HG03095 (cell line): ENCODE measurements at regions not wholly inside any gene's neighbourhood (a gene's known extent, or its start where the extent isn't known, plus 50 kb on each side); places are given as distances from the start of the nearest gene placed in this dataset.

Experiments
- ATAC-seq: cut with Tn5 transposase; IDR thresholded peaks from one replicate; pipeline ENCODE4 v1.9.1; 2021; ENCODE audit warnings: moderate library complexity; ENCODE audit not compliant: unreplicated experiment

DNA sequence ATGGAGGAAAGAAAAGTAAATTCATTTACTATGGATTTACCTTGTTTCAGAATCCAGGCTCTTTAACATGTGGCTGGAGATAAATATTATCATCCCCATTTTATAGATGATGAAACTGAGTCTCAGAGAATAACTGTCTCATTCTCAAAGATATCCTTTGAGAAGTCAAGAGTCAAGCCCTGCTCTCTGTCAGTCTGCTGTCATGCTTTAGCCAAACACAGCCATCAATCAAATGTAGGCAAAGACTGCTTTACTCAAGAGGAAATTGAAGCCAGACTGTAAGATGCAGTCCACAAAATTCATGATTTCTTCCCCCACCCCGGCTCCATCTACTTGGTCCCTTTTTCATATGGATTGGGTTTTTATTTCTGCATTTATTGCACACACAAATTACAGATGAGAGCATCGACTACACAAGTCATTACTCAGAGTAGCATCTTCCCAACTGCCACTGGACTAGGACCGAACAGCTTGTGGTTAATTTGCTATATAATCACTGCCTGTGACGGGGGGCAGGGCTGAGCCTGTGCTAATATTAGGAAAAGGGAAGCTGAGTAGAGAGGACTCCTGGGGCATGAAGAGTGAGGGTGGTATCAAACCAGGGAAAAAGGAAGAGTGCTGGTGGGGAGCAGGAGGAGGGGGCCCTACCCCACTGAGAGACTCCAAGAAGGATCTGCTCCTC is 102.7 kb upstream of the TOP1 start:
- ATAC-seq: no peak

DNA sequence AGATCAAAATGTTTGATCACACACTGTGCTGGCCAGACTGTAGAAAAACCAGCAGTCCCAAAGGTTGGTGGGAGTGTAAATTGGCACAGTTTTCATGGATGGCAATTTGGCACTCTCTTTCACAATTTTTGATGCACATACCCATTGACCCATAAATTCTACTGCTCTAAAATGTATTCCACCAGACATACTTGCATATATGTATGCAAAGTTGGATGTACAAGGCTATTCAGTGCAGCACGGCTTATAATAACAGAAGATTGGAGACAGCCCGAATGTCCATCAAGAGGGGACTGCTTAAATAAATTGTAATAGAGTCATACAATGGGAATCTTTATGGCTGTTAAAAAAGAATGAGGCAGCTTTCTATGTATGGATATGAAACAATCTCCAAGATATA is 101.7 kb upstream of the TOP1 start:
- no peak for ATAC-seq

DNA sequence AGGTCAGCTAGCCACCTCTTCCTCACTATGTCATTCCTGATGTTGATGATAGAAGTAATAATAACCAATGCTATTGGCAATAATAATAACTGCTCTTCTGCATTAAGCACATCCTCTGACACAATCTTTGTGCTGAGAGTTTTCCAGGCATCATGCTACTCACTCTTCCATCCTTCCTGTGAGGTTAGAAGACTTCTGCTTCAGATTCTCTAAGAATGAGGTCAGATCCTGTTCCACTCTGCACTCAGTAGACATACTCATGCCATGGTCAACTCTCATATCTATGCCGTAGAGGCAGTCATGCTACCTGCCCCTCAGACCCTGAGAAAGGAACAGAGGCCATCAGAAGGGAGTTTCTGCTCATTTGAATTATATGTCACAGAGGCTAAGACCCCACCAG is 98.1 kb upstream of the TOP1 start:
- no peak for ATAC-seq

DNA sequence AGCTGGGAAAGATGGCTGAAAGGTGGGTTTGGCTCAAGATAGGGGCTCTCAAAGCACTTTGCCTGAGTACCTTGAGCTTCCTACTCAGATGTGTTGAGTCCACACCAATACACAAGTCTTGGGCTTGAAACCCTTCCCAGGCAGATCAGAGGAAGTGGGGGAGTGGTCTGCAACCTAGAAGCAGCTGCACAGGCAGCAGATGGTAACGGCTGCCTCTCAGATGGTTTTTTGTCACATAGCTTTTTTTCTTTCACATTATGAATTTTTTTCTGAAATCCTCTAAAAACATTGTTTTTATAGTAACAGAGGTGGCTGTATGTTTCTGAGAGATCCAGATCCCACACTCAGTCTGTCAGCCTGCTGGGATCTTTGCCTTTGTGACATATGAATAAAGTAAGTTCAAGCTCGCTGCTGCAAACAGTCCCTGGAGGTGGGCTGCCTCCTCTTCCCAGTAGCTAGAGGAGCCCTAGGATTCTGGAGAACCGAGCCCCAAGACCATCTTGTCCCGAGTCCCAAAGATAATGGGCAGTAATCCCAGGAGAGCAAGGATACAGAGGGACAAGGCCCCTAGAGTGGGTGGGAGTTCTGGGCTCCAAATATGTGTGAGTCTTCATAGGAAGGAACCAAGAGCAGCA is 97.1 kb upstream of the TOP1 start:
- ATAC-seq: no peak

DNA sequence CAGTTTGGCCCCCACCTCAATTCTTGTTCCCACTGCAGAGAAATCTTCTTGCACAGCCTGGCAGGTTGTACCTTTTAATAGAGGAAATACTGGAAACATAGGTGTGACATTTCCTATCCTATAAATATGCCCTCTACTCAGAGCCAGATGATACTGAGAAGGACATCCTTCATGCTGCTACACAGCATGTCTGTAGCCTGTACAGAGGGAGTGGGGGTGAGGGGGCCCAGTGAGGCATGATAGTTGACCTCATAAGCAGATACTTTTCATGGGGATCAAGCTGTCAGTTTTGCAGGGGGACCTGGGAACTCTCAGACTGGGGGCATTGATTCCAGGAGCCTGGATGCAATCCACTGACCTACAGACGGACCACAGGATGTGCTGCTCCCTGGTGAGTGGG is 96.2 kb upstream of the TOP1 start:
- ATAC-seq: no peak

DNA sequence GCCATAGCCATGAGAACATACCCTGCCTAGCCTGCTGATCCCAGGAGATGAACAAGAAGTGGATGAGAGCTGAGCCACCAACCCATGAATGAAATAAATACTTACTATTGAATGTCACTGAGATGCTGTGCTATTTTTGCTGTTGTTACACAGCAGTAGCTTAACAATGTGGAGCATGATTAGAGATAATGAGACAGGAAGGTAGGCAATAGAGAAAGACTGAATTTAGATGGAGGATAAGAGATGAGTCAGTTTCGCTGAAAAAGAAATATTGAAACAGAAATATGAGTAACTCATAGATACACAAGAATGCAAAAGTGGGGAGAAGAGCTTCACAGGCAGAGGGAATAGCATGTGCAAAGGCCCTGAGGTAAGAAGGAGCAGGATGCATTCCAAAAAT is 94.9 kb upstream of the TOP1 start:
- ATAC-seq: no peak

DNA sequence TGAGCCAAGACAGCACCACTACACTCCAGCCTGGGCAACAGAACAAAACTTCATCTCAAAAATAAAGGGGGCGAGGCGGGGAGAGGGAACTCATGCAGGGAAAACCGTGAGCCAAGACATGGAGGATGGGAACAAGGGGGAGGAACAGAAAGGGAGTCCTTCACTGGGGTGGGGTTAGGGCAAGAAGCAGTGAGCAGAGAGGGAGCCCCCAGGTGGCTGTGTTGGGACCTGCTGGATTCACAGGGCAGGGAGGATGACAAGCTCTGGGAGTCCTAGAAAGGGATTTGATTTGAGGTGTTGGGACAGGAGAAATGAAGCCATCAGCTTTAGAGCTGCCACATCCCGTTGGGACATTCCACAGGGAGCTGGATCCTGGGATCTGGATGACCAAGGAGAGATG is 90.6 kb upstream of the TOP1 start:
- ATAC-seq: no peak

DNA sequence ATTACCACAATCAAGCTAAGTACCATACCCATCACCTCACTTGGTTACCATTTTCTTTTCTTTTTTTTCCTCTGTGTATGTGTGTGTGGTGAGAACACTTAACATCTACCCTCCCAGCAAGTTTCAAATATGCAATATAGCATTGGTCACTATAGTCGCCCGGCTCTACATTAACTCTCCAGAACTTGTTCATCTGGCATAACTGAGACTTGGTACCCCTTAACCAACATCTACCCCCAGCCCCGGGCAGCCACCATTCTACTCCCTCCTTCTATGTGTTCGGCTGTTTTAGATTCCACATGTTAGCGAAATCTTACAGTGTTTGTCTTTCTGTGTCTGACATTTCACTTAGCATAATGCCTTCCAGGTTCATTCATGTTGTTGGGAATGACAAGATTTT is 89.0 kb upstream of the TOP1 start:
- no peak for ATAC-seq

DNA sequence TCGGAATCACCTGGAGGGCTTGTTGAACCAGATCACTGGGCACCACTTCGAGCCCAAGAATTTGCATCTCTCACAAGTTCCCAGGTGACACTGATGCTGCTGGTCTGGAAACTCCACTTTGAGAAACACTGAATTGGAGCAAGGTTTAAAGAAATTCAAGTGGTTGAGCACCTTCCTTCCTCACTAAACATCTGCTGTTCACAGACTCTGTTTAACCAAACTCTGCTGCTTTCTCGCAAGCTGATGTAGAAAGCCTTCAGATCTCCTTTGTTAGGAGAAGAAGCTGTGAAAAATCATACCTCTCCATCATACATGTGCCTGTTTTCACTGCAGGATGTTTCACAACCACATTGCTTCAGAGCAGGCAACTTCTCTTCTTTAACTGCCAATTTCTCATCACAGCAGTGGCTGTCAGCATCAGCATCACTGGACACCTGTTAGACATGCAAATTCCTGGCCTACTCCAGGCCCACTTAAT is 87.5 kb upstream of the TOP1 start:
- no peak for ATAC-seq

DNA sequence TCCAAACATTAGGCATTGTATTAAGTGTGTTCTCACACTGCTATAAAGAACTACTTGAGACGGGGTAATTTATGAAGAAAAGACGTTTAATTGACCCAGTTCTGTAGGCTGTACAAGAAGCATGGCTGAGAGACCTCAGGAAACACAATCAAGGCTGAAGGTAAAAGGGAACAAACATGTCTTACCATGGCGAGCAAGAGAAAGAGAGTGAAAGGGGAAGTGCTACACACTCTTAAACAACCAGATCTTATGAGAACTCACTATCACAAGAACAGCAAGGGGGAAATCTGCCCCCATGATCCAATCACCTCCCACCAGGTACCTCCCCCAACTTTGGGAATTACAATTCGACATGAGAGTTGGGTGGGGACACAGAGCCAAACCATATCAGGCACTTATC is 86.6 kb upstream of the TOP1 start:
- ATAC-seq: no peak

DNA sequence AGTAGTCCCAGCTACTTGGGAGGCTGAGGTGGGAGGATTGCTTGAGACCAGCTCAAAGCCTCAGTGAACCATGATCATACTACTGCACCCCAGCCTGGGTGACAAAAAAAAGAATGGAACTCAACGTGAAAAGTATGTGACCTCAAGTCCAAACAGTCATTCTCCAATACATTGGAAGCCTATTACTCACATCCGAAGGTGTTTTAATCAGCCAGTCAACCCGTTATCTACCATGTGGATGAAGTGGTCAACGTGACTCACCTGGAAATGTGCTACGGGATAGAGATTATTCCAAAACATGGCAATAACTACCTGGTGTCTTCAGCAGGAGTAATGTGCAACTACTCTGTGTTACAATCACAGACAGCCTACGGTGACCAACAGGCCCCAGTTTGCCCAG is 85.8 kb upstream of the TOP1 start:
- ATAC-seq: no peak

DNA sequence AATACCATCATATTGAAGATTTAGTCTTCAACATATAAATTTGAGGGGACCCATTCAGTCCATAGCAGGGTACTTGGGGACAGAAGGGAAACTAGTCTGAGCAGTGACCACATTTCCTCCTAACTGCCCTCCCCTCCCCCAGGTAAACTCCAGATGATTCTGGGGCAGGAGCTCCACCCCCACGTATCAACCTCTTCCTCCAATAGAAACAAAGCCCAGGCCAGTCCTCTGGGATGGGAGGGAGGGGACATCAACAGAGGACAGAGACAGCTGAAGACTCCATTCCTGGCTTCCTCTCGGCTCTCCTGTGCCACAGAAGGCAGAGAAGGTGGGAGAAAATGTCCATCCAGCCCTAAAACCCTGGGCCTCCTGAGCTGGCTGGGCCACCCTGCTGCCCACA is 85.0 kb upstream of the TOP1 start:
- ATAC-seq: no peak

DNA sequence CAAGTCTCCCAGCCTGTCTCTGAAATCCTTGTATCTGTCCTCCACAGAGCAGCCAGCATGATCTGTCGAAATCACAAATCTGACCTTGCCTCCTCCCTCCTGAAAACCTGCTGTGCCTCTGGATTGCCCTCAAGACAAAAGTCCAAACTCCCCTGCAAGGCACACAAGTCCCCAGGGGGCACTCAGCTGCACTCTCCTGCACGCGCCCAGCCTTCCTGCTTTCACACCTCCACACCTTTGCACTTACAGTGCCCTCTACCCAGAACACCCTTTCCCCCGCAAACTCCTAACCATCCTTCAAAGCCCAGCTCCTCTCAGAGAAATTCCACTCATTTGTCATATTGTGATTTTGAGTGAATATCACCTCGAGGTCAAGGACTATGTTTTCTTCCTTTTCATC is 83.4 kb upstream of the TOP1 start:
- ATAC-seq: no peak

DNA sequence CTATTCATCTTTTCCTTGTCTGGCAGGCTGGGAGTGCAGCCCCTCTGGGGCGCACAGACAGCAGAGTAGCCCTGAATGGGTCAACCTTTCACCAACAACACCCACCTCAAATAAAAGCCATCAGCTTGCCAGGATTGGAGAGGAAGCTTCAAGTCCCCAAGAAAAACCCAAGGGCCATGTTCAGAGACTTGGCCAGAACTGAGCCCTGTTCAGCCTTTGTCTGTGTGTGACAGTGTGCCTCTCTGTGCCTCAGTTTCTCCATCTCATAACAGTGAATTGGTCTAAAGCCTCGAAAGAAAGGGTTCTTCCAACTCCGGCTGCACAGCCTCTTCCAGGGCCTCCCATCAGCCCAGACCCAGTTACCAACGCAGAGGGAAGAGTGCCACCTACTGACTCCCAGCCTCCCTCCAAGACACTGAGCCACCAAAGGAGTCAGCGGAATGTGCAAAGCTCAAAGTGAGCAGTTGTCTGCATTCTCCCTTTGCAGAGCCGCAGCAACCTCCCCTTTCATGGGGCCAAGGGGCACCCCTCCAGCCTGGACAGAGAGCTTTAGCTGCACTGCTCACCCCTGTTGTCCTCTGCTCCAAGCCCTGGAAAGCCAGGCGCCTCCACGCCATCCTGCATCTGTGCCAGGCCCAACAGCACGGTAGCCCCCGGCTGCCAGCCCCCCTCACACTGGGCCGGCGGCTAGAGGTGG is 82.7 kb upstream of the TOP1 start:
- no peak for ATAC-seq

DNA sequence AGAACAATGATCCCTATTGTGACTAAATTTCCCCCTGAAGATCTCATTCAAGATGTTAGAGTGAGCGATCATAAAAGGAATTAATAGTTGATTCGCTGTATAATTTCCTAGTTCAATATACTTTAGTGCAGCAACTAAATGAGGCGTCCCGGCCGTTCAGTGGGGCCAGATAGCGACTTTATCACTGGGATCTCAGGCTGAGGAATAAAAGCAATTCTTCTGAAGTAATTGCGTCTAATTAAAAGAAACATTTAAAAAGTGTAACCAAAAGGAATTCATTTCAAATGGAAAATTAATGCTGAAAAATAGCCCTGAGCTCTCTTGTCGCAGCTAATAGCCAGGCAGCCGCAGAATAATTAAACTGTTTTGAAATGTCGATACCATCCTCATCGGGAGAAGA is 82.2 kb upstream of the TOP1 start:
- ATAC-seq: no peak

DNA sequence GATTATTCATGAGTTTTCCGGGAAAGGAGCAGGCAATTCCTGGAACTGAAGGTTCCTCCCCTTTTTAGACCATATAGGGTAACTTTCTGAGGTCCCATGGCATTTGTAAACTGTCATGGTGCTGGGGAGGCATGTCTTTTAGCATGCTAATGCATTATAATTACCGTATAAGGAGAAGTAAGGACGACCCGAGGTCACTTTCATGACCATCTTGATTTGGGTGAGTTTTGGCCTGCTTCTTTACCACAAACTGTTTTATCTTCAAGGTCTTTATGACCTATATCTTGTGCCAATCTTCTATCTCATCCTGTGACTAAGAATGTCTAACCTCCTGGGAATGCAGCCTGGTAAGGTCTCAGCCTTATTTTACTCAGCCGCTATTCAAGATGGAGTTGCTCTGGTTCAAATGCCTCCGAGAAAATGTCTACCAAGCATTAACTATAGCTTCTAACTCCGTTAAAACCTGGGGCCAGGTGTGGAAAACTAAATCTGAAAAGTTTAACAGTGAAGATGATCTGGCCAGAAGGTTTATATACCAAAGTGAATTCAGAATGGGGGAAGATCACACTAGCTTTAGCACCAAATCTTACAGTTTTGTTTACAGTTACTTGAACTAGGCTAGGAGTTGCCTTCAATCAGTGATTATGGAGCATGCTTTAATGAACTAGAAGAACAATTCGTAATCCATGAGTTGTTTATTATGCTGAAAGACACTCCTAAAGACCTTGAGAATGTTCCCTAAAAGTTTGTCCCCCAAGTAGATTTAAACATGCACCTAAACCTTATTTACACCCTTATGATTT is 80.0 kb upstream of the TOP1 start:
- ATAC-seq: no peak

DNA sequence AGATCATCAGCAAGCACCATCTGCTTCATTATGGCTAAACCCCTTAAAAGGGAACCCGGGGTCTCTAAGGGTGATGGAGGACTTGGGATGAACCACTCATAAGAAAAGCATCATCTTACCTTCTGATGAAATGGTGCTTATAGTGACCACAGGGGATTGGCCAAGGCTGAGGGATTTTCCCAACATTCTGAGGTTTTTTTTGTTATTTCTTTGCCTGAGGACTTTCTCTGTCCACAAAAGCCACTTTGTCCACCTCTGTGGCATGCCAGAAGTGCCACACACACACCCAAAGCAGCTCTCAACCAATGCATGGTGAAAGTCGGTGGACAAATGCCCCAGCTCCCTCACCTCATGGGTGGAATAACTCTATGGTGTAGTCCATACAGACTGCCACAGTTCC is 79.3 kb upstream of the TOP1 start:
- ATAC-seq: no peak

DNA sequence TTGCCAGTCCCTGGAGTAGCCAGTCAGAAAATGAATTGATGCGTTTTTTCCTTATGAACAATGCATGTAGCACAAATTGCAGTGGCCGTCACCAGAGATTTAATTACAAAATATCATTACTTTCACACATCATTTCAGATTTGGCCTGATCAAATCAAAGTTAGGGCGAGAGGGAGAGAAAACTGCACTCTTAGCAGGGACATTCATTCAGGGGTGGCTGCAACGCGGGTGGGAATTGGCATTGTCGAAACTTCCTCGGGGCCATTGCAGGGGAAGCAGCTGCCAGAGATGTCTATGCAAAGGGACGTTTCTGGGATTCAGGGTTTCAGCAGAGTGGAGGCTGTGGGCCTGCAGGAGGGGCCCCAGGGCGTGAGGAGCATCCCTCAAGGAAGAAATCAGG is 76.5 kb upstream of the TOP1 start:
- no peak for ATAC-seq

DNA sequence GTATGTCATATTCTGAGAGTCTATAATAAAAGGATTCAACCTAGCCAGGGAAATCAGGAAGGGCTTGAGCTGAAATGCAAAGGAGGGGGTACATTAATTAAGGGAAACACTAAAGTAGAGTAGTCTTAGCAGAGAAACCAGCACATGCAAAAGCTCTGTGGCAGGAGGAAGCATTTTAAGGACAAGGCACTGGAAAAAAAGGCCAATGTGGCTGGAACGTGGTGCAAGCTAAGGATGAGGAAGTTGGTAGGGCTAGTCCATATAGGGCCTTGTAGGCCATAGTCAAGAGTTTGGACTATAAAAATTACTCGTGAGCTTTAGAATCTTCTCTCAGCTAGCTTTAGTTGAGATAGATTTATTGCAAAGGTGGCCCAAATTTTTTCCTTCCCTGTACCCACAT is 75.2 kb upstream of the TOP1 start:
- ATAC-seq: no peak

DNA sequence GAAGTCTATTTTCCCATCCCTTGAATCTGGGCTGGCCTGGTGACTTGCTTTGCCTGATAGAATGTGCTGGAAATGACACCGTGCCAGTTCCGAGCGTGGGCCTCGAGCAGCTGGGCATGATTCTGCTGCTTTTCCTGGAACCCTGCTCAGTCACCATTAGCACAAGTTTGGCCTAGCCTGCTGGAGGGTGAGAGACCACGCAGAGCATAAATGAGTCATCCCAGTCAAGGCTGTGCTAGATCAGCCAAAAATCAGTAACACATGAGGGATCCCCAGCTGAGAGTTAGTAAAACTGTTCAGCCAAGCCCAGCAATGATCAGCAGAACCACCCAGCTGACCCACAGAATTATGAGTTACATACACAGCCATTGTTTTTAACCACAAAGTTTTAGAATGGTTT is 74.8 kb upstream of the TOP1 start:
- no peak for ATAC-seq

DNA sequence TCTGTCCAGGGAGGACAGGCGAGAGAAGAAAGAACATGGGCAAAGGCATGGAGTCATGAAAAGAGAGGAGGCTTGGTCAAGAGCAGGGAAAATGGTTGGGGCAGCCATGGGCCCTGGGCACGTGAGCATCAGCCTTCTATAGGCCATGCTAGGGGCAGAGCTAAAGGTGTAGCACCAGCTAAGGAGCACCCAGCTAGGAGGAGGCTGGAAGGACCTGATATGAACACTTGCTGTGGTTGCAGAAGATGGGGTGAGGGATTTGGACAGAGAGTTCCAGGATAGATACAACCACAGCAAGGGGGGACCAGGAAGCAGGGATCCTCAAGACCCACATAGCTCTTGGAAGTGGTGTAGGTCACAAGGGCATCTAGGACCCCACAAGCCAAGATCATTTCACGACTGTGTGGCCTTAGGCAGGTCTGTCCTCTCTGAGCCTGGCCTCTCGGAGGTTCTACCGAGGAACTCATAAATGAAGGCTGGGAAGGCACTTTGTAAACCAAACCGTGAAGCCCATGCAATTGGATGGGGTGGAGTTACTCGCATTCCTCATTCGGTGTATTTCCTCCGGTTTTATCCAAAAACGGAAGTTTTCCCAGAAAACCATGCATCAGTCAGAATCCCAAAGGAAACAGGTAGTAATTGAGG is 74.0 kb upstream of the TOP1 start:
- no peak for ATAC-seq
